H1 (cell line): ENCODE measurements at regions not wholly inside any gene's neighbourhood (a gene's known extent, or its start where the extent isn't known, plus 50 kb on each side); places are given as distances from the start of the nearest gene placed in this dataset.

Experiments used
- CTCF ChIA-PET: fragments of 300-600 bp; sonication (Branson Sonifier 250); formaldehyde crosslinking; loops from one replicate; lab custom pipeline; 2021; ENCODE audit not compliant: partially characterized antibody; lab: Charles Lee
- POLR2A ChIA-PET: fragments of 300-600 bp; sonication (Branson Sonifier 250); formaldehyde crosslinking; loops from one replicate; lab custom pipeline; 2021; ENCODE audit warnings: inconsistent platforms; ENCODE audit not compliant: partially characterized antibody; lab: Charles Lee
- DNase-seq, 2 experiments: peaks; one replicate each; pipeline versions ENCODE4 v3.0.0 to v3.0.0-alpha.2; 2010 to 2022; ENCODE audit warnings: low spot score in 2 of 2, low read depth in 1 of 2, mixed read lengths in 1 of 2
- FAIRE-seq: peaks from 2 replicates; lab custom pipeline; 2011; peaks lifted over from hg19 to GRCh38; lab: Jason Lieb, UNC
- H2AFZ ChIP-seq: 2 replicates; pipeline ENCODE4 v1.8.1; 2012; ENCODE audit warnings: low read length, inconsistent platforms
- H2AK5ac ChIP-seq: 2 replicates; pipeline ENCODE4 v1.6.1; 2013; ENCODE audit warnings: low read depth, low read length
- H2BK120ac ChIP-seq: replicated peaks from 2 replicates; pipeline ENCODE3; 2013; ENCODE audit warnings: low read depth, low read length, inconsistent platforms
- H2BK12ac ChIP-seq: 2 replicates; pipeline ENCODE4 v1.6.1; 2013; ENCODE audit warnings: low read depth, low read length
- H2BK15ac ChIP-seq: 2 replicates; pipeline ENCODE4 v1.6.1; 2013; ENCODE audit warnings: low read length
- H2BK20ac ChIP-seq: 2 replicates; pipeline ENCODE4 v1.6.1; 2013; ENCODE audit warnings: low read length
- H2BK5ac ChIP-seq: 2 replicates; pipeline ENCODE4 v1.6.1; 2013; ENCODE audit warnings: low read depth, low read length
- H3K14ac ChIP-seq: 2 replicates; pipeline ENCODE4 v1.6.1; 2013; ENCODE audit warnings: inconsistent platforms; ENCODE audit not compliant: insufficient read length
- H3K18ac ChIP-seq: 2 replicates; pipeline ENCODE4 v1.6.1; 2013; ENCODE audit warnings: low read length; ENCODE audit errors: extremely low read depth
- H3K23ac ChIP-seq: 2 replicates; pipeline ENCODE4 v1.6.1; 2013; ENCODE audit warnings: inconsistent platforms; ENCODE audit not compliant: insufficient read length
- H3K23me2 ChIP-seq: 2 replicates; pipeline ENCODE4 v1.6.1; 2013; ENCODE audit warnings: low read depth, low read length
- H3K27ac ChIP-seq: 2 replicates; pipeline ENCODE4 v1.6.1; 2011; ENCODE audit warnings: low read depth, low read length, inconsistent platforms
- H3K27me3 ChIP-seq, 4 experiments: replicated peaks in 1 of 4; 1 replicate in 1 of 4; 2 replicates in 3 of 4; pipeline versions ENCODE4 v1.6.1 to v1.8.1; 2011 to 2013; ENCODE audit warnings: low read length in 3 of 4, mild to moderate bottlenecking in 3 of 4, inconsistent platforms in 2 of 4, mixed read lengths in 2 of 4, moderate library complexity in 1 of 4; ENCODE audit not compliant: control insufficient read depth in 3 of 4, insufficient read depth in 3 of 4; ENCODE audit errors: extremely low read depth in 1 of 4
- H3K36me3 ChIP-seq, 4 experiments: 2 replicates each; pipeline versions ENCODE4 v1.6.1 to v1.8.1; 2011 to 2013; ENCODE audit warnings: mild to moderate bottlenecking in 4 of 4, low read length in 3 of 4, moderate library complexity in 2 of 4, control low read depth in 1 of 4, inconsistent platforms in 1 of 4; ENCODE audit not compliant: insufficient read depth in 4 of 4, control insufficient read depth in 2 of 4
- H3K4ac ChIP-seq: replicated peaks from 2 replicates; pipeline ENCODE3; 2013; ENCODE audit warnings: low read length, low read depth, mixed read lengths, inconsistent platforms; ENCODE audit not compliant: insufficient read length
- H3K4me1 ChIP-seq, 4 experiments: replicated peaks in 1 of 4; 1 replicate in 1 of 4; 2 replicates in 3 of 4; pipeline versions ENCODE4 v1.6.1 to v1.8.1; 2011 to 2013; ENCODE audit warnings: low read length in 3 of 4, inconsistent platforms in 2 of 4, mixed read lengths in 1 of 4; ENCODE audit not compliant: insufficient read depth in 4 of 4, control insufficient read depth in 3 of 4
- H3K4me2 ChIP-seq, 2 experiments: 2 replicates each; pipeline versions ENCODE4 v1.6.1 to v1.8.1; 2011 to 2013; ENCODE audit warnings: low read depth in 2 of 2, low read length in 2 of 2, control low read depth in 1 of 2, inconsistent platforms in 1 of 2, mild to moderate bottlenecking in 1 of 2; ENCODE audit not compliant: insufficient read depth in 1 of 2
- H3K4me3 ChIP-seq, 4 experiments: fragments of 200-600, 300-600 bp in 1 of 4; sonication (generic), shearing (Covaris generic), sonication (Bioruptor Twin) in 1 of 4; 2 replicates each; pipeline versions ENCODE4 v1.5.1 to v1.8.1; 2011 to 2016; ENCODE audit warnings: low read length in 4 of 4, low read depth in 3 of 4, control low read depth in 2 of 4, inconsistent platforms in 2 of 4, mild to moderate bottlenecking in 2 of 4, mixed read lengths in 1 of 4, moderate library complexity in 1 of 4; ENCODE audit not compliant: insufficient read depth in 2 of 4; ENCODE audit errors: extremely low read depth in 1 of 4
- H3K56ac ChIP-seq: replicated peaks from 2 replicates; pipeline ENCODE3; 2013; ENCODE audit warnings: low read depth, mild to moderate bottlenecking, mixed read lengths, low read length, inconsistent platforms; ENCODE audit not compliant: insufficient read length
- H3K79me1 ChIP-seq: 2 replicates; pipeline ENCODE4 v1.6.1; 2013; ENCODE audit warnings: low read depth, low read length, control low read depth
- H3K79me2 ChIP-seq, 2 experiments: 2 replicates each; pipeline versions ENCODE4 v1.6.1 to v1.8.1; 2012 to 2013; ENCODE audit warnings: low read length in 2 of 2, mild to moderate bottlenecking in 2 of 2, inconsistent platforms in 1 of 2; ENCODE audit not compliant: insufficient read depth in 2 of 2, control insufficient read depth in 1 of 2
- H3K9ac ChIP-seq, 4 experiments: replicated peaks in 1 of 4; 1 replicate in 1 of 4; 2 replicates in 3 of 4; pipeline versions ENCODE4 v1.6.1 to v1.8.1; 2011 to 2013; ENCODE audit warnings: low read depth in 3 of 4, low read length in 3 of 4, control low read depth in 2 of 4, mild to moderate bottlenecking in 2 of 4, moderate library complexity in 2 of 4, inconsistent platforms in 1 of 4; ENCODE audit errors: extremely low read depth in 1 of 4
- H3K9me3 ChIP-seq, 2 experiments: 2 replicates each; pipeline versions ENCODE4 v1.6.1 to v1.8.1; 2012 to 2013; ENCODE audit warnings: mild to moderate bottlenecking in 2 of 2, moderate library complexity in 2 of 2, control low read depth in 1 of 2, inconsistent platforms in 1 of 2, low read depth in 1 of 2, low read length in 1 of 2, mixed read lengths in 1 of 2; ENCODE audit not compliant: insufficient read depth in 2 of 2
- H4K20me1 ChIP-seq, 2 experiments: replicated peaks in 1 of 2; 2 replicates each; pipeline versions ENCODE3 to v1.8.1; 2011 to 2013; ENCODE audit warnings: inconsistent platforms in 2 of 2, low read length in 2 of 2, mild to moderate bottlenecking in 1 of 2; ENCODE audit not compliant: insufficient read depth in 2 of 2, control insufficient read depth in 1 of 2
- H4K5ac ChIP-seq: 2 replicates; pipeline ENCODE4 v1.6.1; 2013; ENCODE audit warnings: low read length, low read depth, mixed read lengths, inconsistent platforms; ENCODE audit not compliant: insufficient read length
- H4K8ac ChIP-seq: 2 replicates; pipeline ENCODE4 v1.8.0; 2013; ENCODE audit warnings: mild to moderate bottlenecking, moderate library complexity, low read length, inconsistent platforms; ENCODE audit not compliant: insufficient read depth; ENCODE audit errors: extremely low read depth
- H4K91ac ChIP-seq: replicated peaks from 2 replicates; pipeline ENCODE3; 2013; ENCODE audit warnings: low read length, mixed read lengths, inconsistent platforms; ENCODE audit not compliant: insufficient read length
- WGBS, 2 experiments: shearing (Covaris generic) in 1 of 2; methylation state at CpG; one replicate each; pipeline versions ENCODE4 v1.1.6 to v1.1.7; 2013 to 2015; ENCODE audit warnings: low lambda C conversion rate in 2 of 2, mixed read lengths in 2 of 2, inconsistent platforms in 1 of 2, low coverage in 1 of 2, missing lambda C conversion rate in 1 of 2; ENCODE audit not compliant: insufficient replicate concordance in 2 of 2, insufficient coverage in 1 of 2, insufficient read length in 1 of 2; ENCODE audit errors: extremely low coverage in 1 of 2, missing lambda C conversion rate in 1 of 2; 5-methylcytosine and 5-hydroxymethylcytosine counted together
- TF ChIP-seq, protein P1 (sequence below): fragments of 300-600 bp; sonication (generic); IDR thresholded peaks from 2 replicates; pipeline ENCODE4 v1.7.1; 2012; ENCODE audit warnings: low read length, moderate library complexity, mild to moderate bottlenecking, inconsistent platforms; ENCODE audit not compliant: insufficient replicate concordance

DNA sequence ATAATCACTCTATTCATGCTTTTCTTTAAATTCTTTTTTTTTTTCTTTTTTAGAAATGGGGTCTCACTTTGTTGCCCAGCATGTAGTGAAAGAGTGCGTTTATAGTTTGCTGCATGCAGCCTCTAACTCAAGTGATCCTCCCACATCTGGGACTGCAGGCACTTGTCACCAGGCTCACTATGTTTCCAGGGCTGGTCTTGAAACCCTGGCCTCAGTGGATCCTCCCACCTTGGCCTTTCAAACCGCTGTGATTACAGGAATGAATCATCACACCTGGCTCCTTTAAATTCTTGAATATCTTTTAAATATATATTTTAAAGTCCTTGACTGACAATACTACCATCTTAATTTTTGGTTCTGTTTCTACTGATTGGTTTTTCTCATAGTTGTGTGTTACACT lies 591.6 kb upstream of the KCND2 start:
- H3K4ac ChIP-seq = no peak overlapping the region
- no peaks in the 10 kb centered on the region for H3K27me3 ChIP-seq
- FAIRE-seq (no peak), DNase-seq (no peak)
- H4K8ac ChIP-seq = no peak overlapping the region
- no peak overlapping the region for H2BK120ac ChIP-seq
- no peak overlapping the region for H2BK20ac ChIP-seq
- ChIA-PET CTCF (no interaction called here), POLR2A (no interaction called here)
- no peak overlapping the region for H3K27ac ChIP-seq
- H2BK12ac ChIP-seq = no peak overlapping the region
- H3K56ac ChIP-seq = no peak overlapping the region
- no peaks in the 10 kb centered on the region for H3K79me1 ChIP-seq
- no peaks in the 10 kb centered on the region for H3K23me2 ChIP-seq
- H4K20me1 ChIP-seq = no peaks in the 10 kb centered on the region
- no peak overlapping the region for H3K23ac ChIP-seq
- no peak overlapping the region for H3K18ac ChIP-seq
- no peak overlapping the region for H4K91ac ChIP-seq
- H2BK5ac ChIP-seq = no peak overlapping the region
- H2AK5ac ChIP-seq = no peak overlapping the region
- no peak overlapping the region for H2AFZ ChIP-seq
- no peak overlapping the region for H3K14ac ChIP-seq
- no peak overlapping the region for H2BK15ac ChIP-seq
- H3K4me1 ChIP-seq = no peaks in the 10 kb centered on the region
- 91% methylated on average over 2 of the region's 2 CpGs; no CpG with 5 or more reads in 1 of the 2 experiments for WGBS, 2 experiments
- no peaks in the 10 kb centered on the region for H3K79me2 ChIP-seq
- no peaks in the 10 kb centered on the region for H3K9me3 ChIP-seq
- H3K4me2 ChIP-seq = no peak overlapping the region
- no peak overlapping the region for H3K9ac ChIP-seq
- H3K36me3 ChIP-seq = no peaks in the 10 kb centered on the region
- H4K5ac ChIP-seq = no peak overlapping the region
- H3K4me3 ChIP-seq = no peak overlapping the region
- TF ChIP-seq, protein P1, sequence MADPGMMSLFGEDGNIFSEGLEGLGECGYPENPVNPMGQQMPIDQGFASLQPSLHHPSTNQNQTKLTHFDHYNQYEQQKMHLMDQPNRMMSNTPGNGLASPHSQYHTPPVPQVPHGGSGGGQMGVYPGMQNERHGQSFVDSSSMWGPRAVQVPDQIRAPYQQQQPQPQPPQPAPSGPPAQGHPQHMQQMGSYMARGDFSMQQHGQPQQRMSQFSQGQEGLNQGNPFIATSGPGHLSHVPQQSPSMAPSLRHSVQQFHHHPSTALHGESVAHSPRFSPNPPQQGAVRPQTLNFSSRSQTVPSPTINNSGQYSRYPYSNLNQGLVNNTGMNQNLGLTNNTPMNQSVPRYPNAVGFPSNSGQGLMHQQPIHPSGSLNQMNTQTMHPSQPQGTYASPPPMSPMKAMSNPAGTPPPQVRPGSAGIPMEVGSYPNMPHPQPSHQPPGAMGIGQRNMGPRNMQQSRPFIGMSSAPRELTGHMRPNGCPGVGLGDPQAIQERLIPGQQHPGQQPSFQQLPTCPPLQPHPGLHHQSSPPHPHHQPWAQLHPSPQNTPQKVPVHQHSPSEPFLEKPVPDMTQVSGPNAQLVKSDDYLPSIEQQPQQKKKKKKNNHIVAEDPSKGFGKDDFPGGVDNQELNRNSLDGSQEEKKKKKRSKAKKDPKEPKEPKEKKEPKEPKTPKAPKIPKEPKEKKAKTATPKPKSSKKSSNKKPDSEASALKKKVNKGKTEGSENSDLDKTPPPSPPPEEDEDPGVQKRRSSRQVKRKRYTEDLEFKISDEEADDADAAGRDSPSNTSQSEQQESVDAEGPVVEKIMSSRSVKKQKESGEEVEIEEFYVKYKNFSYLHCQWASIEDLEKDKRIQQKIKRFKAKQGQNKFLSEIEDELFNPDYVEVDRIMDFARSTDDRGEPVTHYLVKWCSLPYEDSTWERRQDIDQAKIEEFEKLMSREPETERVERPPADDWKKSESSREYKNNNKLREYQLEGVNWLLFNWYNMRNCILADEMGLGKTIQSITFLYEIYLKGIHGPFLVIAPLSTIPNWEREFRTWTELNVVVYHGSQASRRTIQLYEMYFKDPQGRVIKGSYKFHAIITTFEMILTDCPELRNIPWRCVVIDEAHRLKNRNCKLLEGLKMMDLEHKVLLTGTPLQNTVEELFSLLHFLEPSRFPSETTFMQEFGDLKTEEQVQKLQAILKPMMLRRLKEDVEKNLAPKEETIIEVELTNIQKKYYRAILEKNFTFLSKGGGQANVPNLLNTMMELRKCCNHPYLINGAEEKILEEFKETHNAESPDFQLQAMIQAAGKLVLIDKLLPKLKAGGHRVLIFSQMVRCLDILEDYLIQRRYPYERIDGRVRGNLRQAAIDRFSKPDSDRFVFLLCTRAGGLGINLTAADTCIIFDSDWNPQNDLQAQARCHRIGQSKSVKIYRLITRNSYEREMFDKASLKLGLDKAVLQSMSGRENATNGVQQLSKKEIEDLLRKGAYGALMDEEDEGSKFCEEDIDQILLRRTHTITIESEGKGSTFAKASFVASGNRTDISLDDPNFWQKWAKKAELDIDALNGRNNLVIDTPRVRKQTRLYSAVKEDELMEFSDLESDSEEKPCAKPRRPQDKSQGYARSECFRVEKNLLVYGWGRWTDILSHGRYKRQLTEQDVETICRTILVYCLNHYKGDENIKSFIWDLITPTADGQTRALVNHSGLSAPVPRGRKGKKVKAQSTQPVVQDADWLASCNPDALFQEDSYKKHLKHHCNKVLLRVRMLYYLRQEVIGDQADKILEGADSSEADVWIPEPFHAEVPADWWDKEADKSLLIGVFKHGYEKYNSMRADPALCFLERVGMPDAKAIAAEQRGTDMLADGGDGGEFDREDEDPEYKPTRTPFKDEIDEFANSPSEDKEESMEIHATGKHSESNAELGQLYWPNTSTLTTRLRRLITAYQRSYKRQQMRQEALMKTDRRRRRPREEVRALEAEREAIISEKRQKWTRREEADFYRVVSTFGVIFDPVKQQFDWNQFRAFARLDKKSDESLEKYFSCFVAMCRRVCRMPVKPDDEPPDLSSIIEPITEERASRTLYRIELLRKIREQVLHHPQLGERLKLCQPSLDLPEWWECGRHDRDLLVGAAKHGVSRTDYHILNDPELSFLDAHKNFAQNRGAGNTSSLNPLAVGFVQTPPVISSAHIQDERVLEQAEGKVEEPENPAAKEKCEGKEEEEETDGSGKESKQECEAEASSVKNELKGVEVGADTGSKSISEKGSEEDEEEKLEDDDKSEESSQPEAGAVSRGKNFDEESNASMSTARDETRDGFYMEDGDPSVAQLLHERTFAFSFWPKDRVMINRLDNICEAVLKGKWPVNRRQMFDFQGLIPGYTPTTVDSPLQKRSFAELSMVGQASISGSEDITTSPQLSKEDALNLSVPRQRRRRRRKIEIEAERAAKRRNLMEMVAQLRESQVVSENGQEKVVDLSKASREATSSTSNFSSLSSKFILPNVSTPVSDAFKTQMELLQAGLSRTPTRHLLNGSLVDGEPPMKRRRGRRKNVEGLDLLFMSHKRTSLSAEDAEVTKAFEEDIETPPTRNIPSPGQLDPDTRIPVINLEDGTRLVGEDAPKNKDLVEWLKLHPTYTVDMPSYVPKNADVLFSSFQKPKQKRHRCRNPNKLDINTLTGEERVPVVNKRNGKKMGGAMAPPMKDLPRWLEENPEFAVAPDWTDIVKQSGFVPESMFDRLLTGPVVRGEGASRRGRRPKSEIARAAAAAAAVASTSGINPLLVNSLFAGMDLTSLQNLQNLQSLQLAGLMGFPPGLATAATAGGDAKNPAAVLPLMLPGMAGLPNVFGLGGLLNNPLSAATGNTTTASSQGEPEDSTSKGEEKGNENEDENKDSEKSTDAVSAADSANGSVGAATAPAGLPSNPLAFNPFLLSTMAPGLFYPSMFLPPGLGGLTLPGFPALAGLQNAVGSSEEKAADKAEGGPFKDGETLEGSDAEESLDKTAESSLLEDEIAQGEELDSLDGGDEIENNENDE = no peak
